Mesendoderm (in vitro differentiated cells): ENCODE measurements at regions not wholly inside any gene's neighbourhood (a gene's known extent, or its start where the extent isn't known, plus 50 kb on each side); places are given as distances from the start of the nearest gene placed in this dataset.

Experiments used
- DNase-seq: peaks from one replicate; pipeline ENCODE4 v3.0.0; 2013
- H2AK5ac ChIP-seq: 2 replicates; pipeline ENCODE4 v1.6.1; 2013; ENCODE audit warnings: low read length, inconsistent platforms
- H2BK120ac ChIP-seq: 2 replicates; pipeline ENCODE4 v1.6.1; 2013; ENCODE audit warnings: low read depth, mild to moderate bottlenecking, low read length, moderate library complexity, mixed read lengths
- H2BK15ac ChIP-seq: replicated peaks from 2 replicates; pipeline ENCODE4 v1.6.1; 2013; ENCODE audit warnings: low read depth, mild to moderate bottlenecking, moderate library complexity
- H2BK5ac ChIP-seq: 2 replicates; pipeline ENCODE4 v1.6.1; 2013; ENCODE audit warnings: low read length, inconsistent platforms
- H3K18ac ChIP-seq: 2 replicates; pipeline ENCODE4 v1.6.1; 2013; ENCODE audit warnings: mild to moderate bottlenecking, low read length, mixed read lengths
- H3K23ac ChIP-seq: one replicate; pipeline ENCODE4 v1.6.1; 2013; ENCODE audit warnings: low read length
- H3K27ac ChIP-seq: 2 replicates; pipeline ENCODE4 v1.5.1; 2013; ENCODE audit warnings: low read depth, mild to moderate bottlenecking, inconsistent platforms, low read length, moderate library complexity
- H3K27me3 ChIP-seq: 2 replicates; pipeline ENCODE4 v1.6.1; 2013; ENCODE audit warnings: low read length, control low read depth, mild to moderate bottlenecking, inconsistent platforms; ENCODE audit not compliant: insufficient read depth, poor library complexity
- H3K36me3 ChIP-seq: 2 replicates; pipeline ENCODE4 v1.6.1; 2013; ENCODE audit warnings: low read length, inconsistent platforms; ENCODE audit not compliant: control insufficient read depth, insufficient read depth
- H3K4ac ChIP-seq: one replicate; pipeline ENCODE4 v1.6.1; 2013; ENCODE audit warnings: low read depth, mild to moderate bottlenecking, low read length, moderate library complexity
- H3K4me1 ChIP-seq: 2 replicates; pipeline ENCODE4 v1.6.1; 2013; ENCODE audit warnings: low read depth, low read length, inconsistent platforms; ENCODE audit not compliant: control insufficient read depth
- H3K4me2 ChIP-seq: 2 replicates; pipeline ENCODE4 v1.6.1; 2013; ENCODE audit warnings: low read length
- H3K4me3 ChIP-seq: 2 replicates; pipeline ENCODE4 v1.5.1; 2013; ENCODE audit warnings: mild to moderate bottlenecking, low read length
- H3K56ac ChIP-seq: one replicate; pipeline ENCODE4 v1.6.1; 2013; ENCODE audit warnings: low read length
- H3K79me1 ChIP-seq: 2 replicates; pipeline ENCODE4 v1.6.1; 2013; ENCODE audit warnings: low read length, inconsistent platforms
- H3K79me2 ChIP-seq: 2 replicates; pipeline ENCODE4 v1.6.1; 2013; ENCODE audit warnings: mild to moderate bottlenecking, low read length; ENCODE audit not compliant: control insufficient read depth, insufficient read depth
- H3K9ac ChIP-seq: 2 replicates; pipeline ENCODE4 v1.6.1; 2013; ENCODE audit warnings: low read length, inconsistent platforms
- H4K5ac ChIP-seq: one replicate; pipeline ENCODE4 v1.6.1; 2013; ENCODE audit warnings: low read length
- H4K8ac ChIP-seq: one replicate; pipeline ENCODE4 v1.6.1; 2013; ENCODE audit warnings: low read depth, mild to moderate bottlenecking, control low read depth, low read length, moderate library complexity
- WGBS: extraction: QIAGEN DNeasy Blood & Tissue Kit; methylation state at CpG from one replicate; pipeline ENCODE4 v1.1.7; 2013; ENCODE audit warnings: low lambda C conversion rate, missing lambda C conversion rate; ENCODE audit not compliant: insufficient coverage; ENCODE audit errors: extremely low coverage; 5-methylcytosine and 5-hydroxymethylcytosine counted together

- Histone ChIP-seq H3K4me1 (no peaks in the 10 kb centered on the region), H4K5ac (no peak overlapping the region), H3K23ac (no peak overlapping the region), H3K18ac (no peak overlapping the region), H2BK15ac (no peak overlapping the region), H3K4ac (no peak overlapping the region), H2BK5ac (no peak overlapping the region), H3K9ac (no peak overlapping the region), H4K8ac (no peak overlapping the region), H2BK120ac (no peak overlapping the region), H3K79me1 (no peaks in the 10 kb centered on the region), H3K27ac (no peak overlapping the region), H3K4me3 (no peak overlapping the region), H3K79me2 (no peaks in the 10 kb centered on the region), H3K4me2 (no peak overlapping the region), H3K27me3 (no peaks in the 10 kb centered on the region), H3K36me3 (no peaks in the 10 kb centered on the region), H2AK5ac (no peak overlapping the region), H3K56ac (no peak overlapping the region)
- DNase-seq: no peak
These were observed 372.1 kb upstream of the EMCN start for GRCh38 chr4:100889898-100890297.

GRCh38 chr4:100889401-100889800, 371.6 kb upstream of the EMCN start:
- no peak overlapping the region for H2BK120ac ChIP-seq
- no peak overlapping the region for H3K56ac ChIP-seq
- no peak overlapping the region for H4K8ac ChIP-seq
- DNase-seq: no peak
- no peaks in the 10 kb centered on the region for H3K36me3 ChIP-seq
- H3K4me1 ChIP-seq: no peaks in the 10 kb centered on the region
- no peaks in the 10 kb centered on the region for H3K27me3 ChIP-seq
- no peak overlapping the region for H3K4me3 ChIP-seq
- H3K79me1 ChIP-seq: no peaks in the 10 kb centered on the region
- no peak overlapping the region for H4K5ac ChIP-seq
- no peak overlapping the region for H3K4me2 ChIP-seq
- H2AK5ac ChIP-seq: no peak overlapping the region
- no peak overlapping the region for H3K18ac ChIP-seq
- WGBS: no CpG with 5 or more reads among the region's 2 CpGs
- H3K79me2 ChIP-seq: no peaks in the 10 kb centered on the region
- no peak overlapping the region for H2BK5ac ChIP-seq
- H3K27ac ChIP-seq: no peak overlapping the region
- H2BK15ac ChIP-seq: no peak overlapping the region
- no peak overlapping the region for H3K4ac ChIP-seq
- H3K9ac ChIP-seq: no peak overlapping the region
- H3K23ac ChIP-seq: no peak overlapping the region

GRCh38 chr4:100882661-100883060, 364.8 kb upstream of the EMCN start:
- no peak overlapping the region for H2BK15ac ChIP-seq
- H2BK5ac ChIP-seq: no peak overlapping the region
- no peak overlapping the region for H2AK5ac ChIP-seq
- H3K9ac ChIP-seq: no peak overlapping the region
- no peaks in the 10 kb centered on the region for H3K4me1 ChIP-seq
- H3K27me3 ChIP-seq: no peaks in the 10 kb centered on the region
- no peak overlapping the region for H3K27ac ChIP-seq
- no peak for DNase-seq
- no peak overlapping the region for H3K18ac ChIP-seq
- H3K4ac ChIP-seq: no peak overlapping the region
- H3K79me1 ChIP-seq: no peaks in the 10 kb centered on the region
- H3K4me2 ChIP-seq: no peak overlapping the region
- no peak overlapping the region for H4K5ac ChIP-seq
- H4K8ac ChIP-seq: no peak overlapping the region
- no peak overlapping the region for H3K56ac ChIP-seq
- H3K79me2 ChIP-seq: no peaks in the 10 kb centered on the region
- H3K36me3 ChIP-seq: no peaks in the 10 kb centered on the region
- H3K4me3 ChIP-seq: no peak overlapping the region
- H2BK120ac ChIP-seq: no peak overlapping the region
- no peak overlapping the region for H3K23ac ChIP-seq

GRCh38 chr4:100881283-100881682, 363.5 kb upstream of the EMCN start:
- no peak overlapping the region for H2BK120ac ChIP-seq
- no peak for DNase-seq
- H3K27ac ChIP-seq: no peak overlapping the region
- no peak overlapping the region for H3K18ac ChIP-seq
- no peak overlapping the region for H3K4me2 ChIP-seq
- no peaks in the 10 kb centered on the region for H3K79me2 ChIP-seq
- H3K4me3 ChIP-seq: no peak overlapping the region
- H3K23ac ChIP-seq: no peak overlapping the region
- no peak overlapping the region for H3K9ac ChIP-seq
- WGBS: no CpG with 5 or more reads among the region's 1 CpG
- H4K8ac ChIP-seq: no peak overlapping the region
- no peaks in the 10 kb centered on the region for H3K36me3 ChIP-seq
- no peak overlapping the region for H3K56ac ChIP-seq
- H4K5ac ChIP-seq: no peak overlapping the region
- H2BK15ac ChIP-seq: no peak overlapping the region
- H3K4me1 ChIP-seq: no peaks in the 10 kb centered on the region
- no peaks in the 10 kb centered on the region for H3K79me1 ChIP-seq
- H3K27me3 ChIP-seq: no peaks in the 10 kb centered on the region
- no peak overlapping the region for H2AK5ac ChIP-seq
- no peak overlapping the region for H3K4ac ChIP-seq
- no peak overlapping the region for H2BK5ac ChIP-seq

- Histone ChIP-seq H2BK5ac (no peak overlapping the region), H3K18ac (no peak overlapping the region), H3K9ac (no peak overlapping the region), H3K4me3 (no peak overlapping the region), H3K4me2 (no peak overlapping the region), H4K8ac (no peak overlapping the region), H3K56ac (no peak overlapping the region), H4K5ac (no peak overlapping the region), H3K27me3 (no peaks in the 10 kb centered on the region), H2BK120ac (no peak overlapping the region), H3K36me3 (no peaks in the 10 kb centered on the region), H3K23ac (no peak overlapping the region), H3K4me1 (no peaks in the 10 kb centered on the region), H2AK5ac (no peak overlapping the region), H2BK15ac (no peak overlapping the region), H3K4ac (no peak overlapping the region), H3K79me1 (no peaks in the 10 kb centered on the region), H3K79me2 (no peaks in the 10 kb centered on the region), H3K27ac (no peak overlapping the region)
- WGBS: no CpG with 5 or more reads among the region's 1 CpG
- peak; percentile 76 for DNase-seq
These were observed 362.2 kb upstream of the EMCN start for GRCh38 chr4:100880011-100880410.

- no peak overlapping the region for H4K8ac ChIP-seq
- H3K4ac ChIP-seq: no peak overlapping the region
- no peak overlapping the region for H3K4me2 ChIP-seq
- H3K4me1 ChIP-seq: no peaks in the 10 kb centered on the region
- H3K56ac ChIP-seq: no peak overlapping the region
- H3K23ac ChIP-seq: no peak overlapping the region
- no peak overlapping the region for H2BK15ac ChIP-seq
- no peak overlapping the region for H4K5ac ChIP-seq
- H3K79me1 ChIP-seq: no peaks in the 10 kb centered on the region
- H3K27ac ChIP-seq: no peak overlapping the region
- no peak overlapping the region for H2BK5ac ChIP-seq
- H3K79me2 ChIP-seq: no peaks in the 10 kb centered on the region
- H3K9ac ChIP-seq: no peak overlapping the region
- no CpG with 5 or more reads among the region's 1 CpG for WGBS
- H2AK5ac ChIP-seq: no peak overlapping the region
- H3K4me3 ChIP-seq: no peak overlapping the region
- no peaks in the 10 kb centered on the region for H3K27me3 ChIP-seq
- no peak overlapping the region for H3K18ac ChIP-seq
- no peaks in the 10 kb centered on the region for H3K36me3 ChIP-seq
- DNase-seq: no peak
- no peak overlapping the region for H2BK120ac ChIP-seq
These were observed 361.6 kb upstream of the EMCN start for GRCh38 chr4:100879471-100879870.
